ENCODE measurements at regions not wholly inside any gene's neighbourhood (a gene's known extent, or its start where the extent isn't known, plus 50 kb on each side); places are given as distances from the start of the nearest gene placed in this dataset.

DNA sequence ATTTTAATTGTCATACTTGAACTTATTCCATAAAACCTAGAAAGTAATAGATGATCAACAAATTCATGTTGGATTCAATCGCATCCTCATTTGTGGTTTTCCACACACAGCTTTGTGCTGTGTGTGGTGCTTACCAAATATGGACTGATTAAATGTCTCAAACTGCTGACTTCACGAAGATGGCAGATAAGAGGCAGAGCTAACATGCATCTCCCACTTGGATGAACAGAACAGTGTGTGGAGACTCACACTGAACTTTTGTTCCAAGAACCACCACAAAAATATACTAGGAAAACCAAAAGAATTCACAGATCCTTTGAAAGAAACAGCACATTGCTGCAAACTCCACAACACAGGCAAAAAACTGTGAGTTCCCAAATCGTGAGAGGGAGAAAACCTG, 603.7 kb downstream of the TENT5A start:
- DNase-seq (ENCODE audit: low read depth, low spot score) (no peak), ATAC-seq (no peak)
- Histone ChIP-seq H3K36me3 (ENCODE audit: control insufficient read depth, insufficient read depth, low read length) (no peaks in the 10 kb centered on the region), H3K27me3 (ENCODE audit: control insufficient read depth, insufficient read depth, low read length) (no peaks in the 10 kb centered on the region), H3K27ac (ENCODE audit: low read length) (no peak overlapping the region), H3K9me3 (ENCODE audit: control insufficient read depth, insufficient read depth, low read depth, low read length) (no peaks in the 10 kb centered on the region), H3K4me3 (ENCODE audit: low read depth in 2 of 2, low read length in 2 of 2) (no peak overlapping the region), H3K4me1 (ENCODE audit: control insufficient read depth, insufficient read depth, low read length) (no peaks in the 10 kb centered on the region)
- CTCF ChIA-PET: no interaction called here
- intact Hi-C loops (cut with micrococcal nuclease; ENCODE audit: unreplicated experiment): no loop called here
- no peak for TF ChIP-seq POLR2AphosphoS5 (IDR thresholded peaks at IDR 0.05; ENCODE audit: low read depth, low read length)
- TF ChIP-seq, protein P1, sequence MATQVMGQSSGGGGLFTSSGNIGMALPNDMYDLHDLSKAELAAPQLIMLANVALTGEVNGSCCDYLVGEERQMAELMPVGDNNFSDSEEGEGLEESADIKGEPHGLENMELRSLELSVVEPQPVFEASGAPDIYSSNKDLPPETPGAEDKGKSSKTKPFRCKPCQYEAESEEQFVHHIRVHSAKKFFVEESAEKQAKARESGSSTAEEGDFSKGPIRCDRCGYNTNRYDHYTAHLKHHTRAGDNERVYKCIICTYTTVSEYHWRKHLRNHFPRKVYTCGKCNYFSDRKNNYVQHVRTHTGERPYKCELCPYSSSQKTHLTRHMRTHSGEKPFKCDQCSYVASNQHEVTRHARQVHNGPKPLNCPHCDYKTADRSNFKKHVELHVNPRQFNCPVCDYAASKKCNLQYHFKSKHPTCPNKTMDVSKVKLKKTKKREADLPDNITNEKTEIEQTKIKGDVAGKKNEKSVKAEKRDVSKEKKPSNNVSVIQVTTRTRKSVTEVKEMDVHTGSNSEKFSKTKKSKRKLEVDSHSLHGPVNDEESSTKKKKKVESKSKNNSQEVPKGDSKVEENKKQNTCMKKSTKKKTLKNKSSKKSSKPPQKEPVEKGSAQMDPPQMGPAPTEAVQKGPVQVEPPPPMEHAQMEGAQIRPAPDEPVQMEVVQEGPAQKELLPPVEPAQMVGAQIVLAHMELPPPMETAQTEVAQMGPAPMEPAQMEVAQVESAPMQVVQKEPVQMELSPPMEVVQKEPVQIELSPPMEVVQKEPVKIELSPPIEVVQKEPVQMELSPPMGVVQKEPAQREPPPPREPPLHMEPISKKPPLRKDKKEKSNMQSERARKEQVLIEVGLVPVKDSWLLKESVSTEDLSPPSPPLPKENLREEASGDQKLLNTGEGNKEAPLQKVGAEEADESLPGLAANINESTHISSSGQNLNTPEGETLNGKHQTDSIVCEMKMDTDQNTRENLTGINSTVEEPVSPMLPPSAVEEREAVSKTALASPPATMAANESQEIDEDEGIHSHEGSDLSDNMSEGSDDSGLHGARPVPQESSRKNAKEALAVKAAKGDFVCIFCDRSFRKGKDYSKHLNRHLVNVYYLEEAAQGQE (IDR thresholded peaks at IDR 0.05; ENCODE audit: insufficient read depth in 1 of 2, low read depth in 2 of 2, low read length in 1 of 2): no peak
- no peak for TF ChIP-seq SIN3A (IDR thresholded peaks at IDR 0.05; ENCODE audit: borderline replicate concordance, insufficient read depth, low read depth, low read length)
- TF ChIP-seq, protein P2, sequence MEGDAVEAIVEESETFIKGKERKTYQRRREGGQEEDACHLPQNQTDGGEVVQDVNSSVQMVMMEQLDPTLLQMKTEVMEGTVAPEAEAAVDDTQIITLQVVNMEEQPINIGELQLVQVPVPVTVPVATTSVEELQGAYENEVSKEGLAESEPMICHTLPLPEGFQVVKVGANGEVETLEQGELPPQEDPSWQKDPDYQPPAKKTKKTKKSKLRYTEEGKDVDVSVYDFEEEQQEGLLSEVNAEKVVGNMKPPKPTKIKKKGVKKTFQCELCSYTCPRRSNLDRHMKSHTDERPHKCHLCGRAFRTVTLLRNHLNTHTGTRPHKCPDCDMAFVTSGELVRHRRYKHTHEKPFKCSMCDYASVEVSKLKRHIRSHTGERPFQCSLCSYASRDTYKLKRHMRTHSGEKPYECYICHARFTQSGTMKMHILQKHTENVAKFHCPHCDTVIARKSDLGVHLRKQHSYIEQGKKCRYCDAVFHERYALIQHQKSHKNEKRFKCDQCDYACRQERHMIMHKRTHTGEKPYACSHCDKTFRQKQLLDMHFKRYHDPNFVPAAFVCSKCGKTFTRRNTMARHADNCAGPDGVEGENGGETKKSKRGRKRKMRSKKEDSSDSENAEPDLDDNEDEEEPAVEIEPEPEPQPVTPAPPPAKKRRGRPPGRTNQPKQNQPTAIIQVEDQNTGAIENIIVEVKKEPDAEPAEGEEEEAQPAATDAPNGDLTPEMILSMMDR (IDR thresholded peaks at IDR 0.05): no peak
- in situ Hi-C loops (cut with HindIII; ENCODE audit: low pct_unique_long_range_greater_than_20kb, low sequenced_read_pairs): no loop called here
- no TSS peak for BruUV-seq (replicated peaks)
- POLR2A ChIA-PET: no interaction called here

DNA sequence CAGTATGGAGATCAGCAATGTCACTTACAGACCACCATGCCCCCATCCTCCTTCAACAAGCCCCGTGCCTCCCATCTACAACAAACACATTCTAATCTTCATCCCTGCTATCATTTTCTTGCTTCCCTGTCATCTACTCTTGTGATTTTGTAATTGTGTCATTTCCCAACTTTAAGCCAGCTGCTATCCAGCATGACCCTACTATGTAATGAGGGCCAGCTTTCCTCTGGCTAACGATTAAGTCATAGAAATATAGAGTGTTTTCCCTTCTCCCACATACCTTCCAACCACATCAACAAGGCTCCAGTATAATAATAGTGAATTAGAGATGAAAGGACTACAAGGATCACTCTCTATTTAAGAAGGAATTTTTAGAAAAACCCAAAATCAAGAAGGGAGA, 607.0 kb downstream of the TENT5A start:
- ATAC-seq (no peak), DNase-seq (ENCODE audit: low read depth, low spot score) (no peak)
- H3K4me3 ChIP-seq (ENCODE audit: low read depth in 2 of 2, low read length in 2 of 2): no peak overlapping the region
- intact Hi-C loops (cut with micrococcal nuclease; ENCODE audit: unreplicated experiment): no loop called here
- no peaks in the 10 kb centered on the region for H3K9me3 ChIP-seq (ENCODE audit: control insufficient read depth, insufficient read depth, low read depth, low read length)
- no peaks in the 10 kb centered on the region for H3K36me3 ChIP-seq (ENCODE audit: control insufficient read depth, insufficient read depth, low read length)
- H3K27ac ChIP-seq (ENCODE audit: low read length): no peak overlapping the region
- TF ChIP-seq, protein P1 (IDR thresholded peaks at IDR 0.05; ENCODE audit: insufficient read depth in 1 of 2, low read depth in 2 of 2, low read length in 1 of 2): no peak
- TF ChIP-seq TCF7L2 (IDR thresholded peaks at IDR 0.05; ENCODE audit: low read depth, low read length): no peak
- no peak for TF ChIP-seq SIN3A (IDR thresholded peaks at IDR 0.05; ENCODE audit: borderline replicate concordance, insufficient read depth, low read depth, low read length)
- TF ChIP-seq, protein P2 (IDR thresholded peaks at IDR 0.05): no peak
- no peak for TF ChIP-seq POLR2AphosphoS5 (IDR thresholded peaks at IDR 0.05; ENCODE audit: low read depth, low read length)
- H3K27me3 ChIP-seq (ENCODE audit: control insufficient read depth, insufficient read depth, low read length): no peaks in the 10 kb centered on the region
- ChIA-PET POLR2A (no interaction called here), CTCF (no interaction called here)
- in situ Hi-C loops (cut with HindIII; ENCODE audit: low pct_unique_long_range_greater_than_20kb, low sequenced_read_pairs): no loop called here
- H3K4me1 ChIP-seq (ENCODE audit: control insufficient read depth, insufficient read depth, low read length): no peaks in the 10 kb centered on the region
- BruUV-seq (replicated peaks): no TSS peak
